SU-DHL-6 (cell line): ENCODE measurements at regions not wholly inside any gene's neighbourhood (a gene's known extent, or its start where the extent isn't known, plus 50 kb on each side); places are given as distances from the start of the nearest gene placed in this dataset.

Experiments used
- CTCF ChIP-seq: fragments of 200-600 bp; sonication (generic); IDR thresholded peaks from one replicate; pipeline ENCODE4 v1.5.1; 2017; ENCODE audit warnings: antibody characterized with exemption, mild to moderate bottlenecking, low read length, moderate library complexity; ENCODE audit not compliant: insufficient read depth, poor library complexity, severe bottlenecking
- EZH2phosphoT487 ChIP-seq: fragments of 200-600 bp; sonication (generic), shearing (Covaris generic); conservative IDR thresholded peaks from 2 replicates; pipeline ENCODE4 v1.6.1; 2018; ENCODE audit warnings: mild to moderate bottlenecking, antibody characterized with exemption, low read length, moderate library complexity, mixed read lengths

GRCh38 chrX:45591650-45592049 lies 391.0 kb upstream of the DIPK2B start:
- TF ChIP-seq CTCF: no peak
- TF ChIP-seq EZH2phosphoT487: no peak
